ENCODE measurements at regions not wholly inside any gene's neighbourhood (a gene's known extent, or its start where the extent isn't known, plus 50 kb on each side); places are given as distances from the start of the nearest gene placed in this dataset.

DNA sequence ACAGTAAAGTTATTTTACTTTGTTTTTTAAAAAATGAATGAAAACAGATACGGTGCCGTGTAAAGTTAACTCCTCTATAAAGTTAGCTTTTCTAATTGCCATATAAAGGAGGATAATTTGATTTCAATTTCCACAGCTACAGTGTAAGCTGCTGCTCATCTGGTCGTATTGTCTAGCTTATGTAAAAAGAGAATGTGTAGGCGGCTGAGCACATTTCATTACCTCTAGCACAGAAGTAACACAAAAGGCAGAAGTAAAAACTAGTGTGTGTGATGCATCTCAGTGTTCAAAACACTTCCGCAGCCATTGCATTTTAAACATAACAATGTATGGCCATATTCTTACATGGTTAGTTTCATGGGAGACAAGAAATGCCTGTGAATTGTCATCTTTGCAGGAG, 105.0 kb upstream of the P2RY1 start:
- TF ChIP-seq, protein P1, sequence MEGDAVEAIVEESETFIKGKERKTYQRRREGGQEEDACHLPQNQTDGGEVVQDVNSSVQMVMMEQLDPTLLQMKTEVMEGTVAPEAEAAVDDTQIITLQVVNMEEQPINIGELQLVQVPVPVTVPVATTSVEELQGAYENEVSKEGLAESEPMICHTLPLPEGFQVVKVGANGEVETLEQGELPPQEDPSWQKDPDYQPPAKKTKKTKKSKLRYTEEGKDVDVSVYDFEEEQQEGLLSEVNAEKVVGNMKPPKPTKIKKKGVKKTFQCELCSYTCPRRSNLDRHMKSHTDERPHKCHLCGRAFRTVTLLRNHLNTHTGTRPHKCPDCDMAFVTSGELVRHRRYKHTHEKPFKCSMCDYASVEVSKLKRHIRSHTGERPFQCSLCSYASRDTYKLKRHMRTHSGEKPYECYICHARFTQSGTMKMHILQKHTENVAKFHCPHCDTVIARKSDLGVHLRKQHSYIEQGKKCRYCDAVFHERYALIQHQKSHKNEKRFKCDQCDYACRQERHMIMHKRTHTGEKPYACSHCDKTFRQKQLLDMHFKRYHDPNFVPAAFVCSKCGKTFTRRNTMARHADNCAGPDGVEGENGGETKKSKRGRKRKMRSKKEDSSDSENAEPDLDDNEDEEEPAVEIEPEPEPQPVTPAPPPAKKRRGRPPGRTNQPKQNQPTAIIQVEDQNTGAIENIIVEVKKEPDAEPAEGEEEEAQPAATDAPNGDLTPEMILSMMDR (conservative IDR thresholded peaks at IDR 0.05; ENCODE audit: control insufficient read depth, insufficient read depth, low read depth, low read length) = no peak
- H3K4me3 ChIP-seq (ENCODE audit: control insufficient read depth, low read depth, low read length) = no peak overlapping the region
- DNase-seq (ENCODE audit: low read depth) = no peak

- no peak overlapping the region for H3K4me3 ChIP-seq (ENCODE audit: control insufficient read depth, low read depth, low read length)
- DNase-seq (ENCODE audit: low read depth) = no peak
- TF ChIP-seq, protein P1 (conservative IDR thresholded peaks at IDR 0.05; ENCODE audit: control insufficient read depth, insufficient read depth, low read depth, low read length) = no peak
Measured at GRCh38 chr3:152731511-152731910, 103.4 kb upstream of the P2RY1 start.

DNA sequence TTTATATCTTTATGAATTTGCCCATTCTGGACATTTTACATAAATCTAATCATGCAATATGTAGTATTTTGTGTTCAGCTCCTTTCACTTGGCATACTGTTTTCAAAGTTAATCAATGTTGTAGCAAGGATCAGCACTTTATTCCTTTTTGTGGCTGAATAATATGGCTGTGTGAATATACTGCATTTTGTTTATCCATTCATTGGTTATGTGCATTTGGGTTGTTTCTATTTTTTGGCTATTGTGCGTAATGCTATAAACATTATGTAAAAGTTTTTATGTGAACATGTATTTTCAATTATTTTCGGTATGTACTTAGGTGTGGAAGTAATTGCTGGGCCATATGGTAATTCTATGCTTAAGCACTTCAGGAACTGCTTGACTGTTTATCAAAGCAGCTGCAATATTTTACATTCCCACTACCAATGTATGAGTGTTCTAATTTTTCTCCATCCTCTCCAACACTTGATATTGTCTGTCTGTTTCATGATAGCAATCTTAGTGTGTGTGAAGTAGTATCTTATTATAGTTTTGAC, 101.3 kb upstream of the P2RY1 start:
- no peak for DNase-seq (ENCODE audit: low read depth)
- TF ChIP-seq, protein P1 (conservative IDR thresholded peaks at IDR 0.05; ENCODE audit: control insufficient read depth, insufficient read depth, low read depth, low read length) = no peak
- no peak overlapping the region for H3K4me3 ChIP-seq (ENCODE audit: control insufficient read depth, low read depth, low read length)

- peak; percentile 92 for DNase-seq (ENCODE audit: low read depth)
- TF ChIP-seq, protein P1 (conservative IDR thresholded peaks at IDR 0.05; ENCODE audit: control insufficient read depth, insufficient read depth, low read depth, low read length) = no peak
- no peak overlapping the region for H3K4me3 ChIP-seq (ENCODE audit: control insufficient read depth, low read depth, low read length)
Measured at GRCh38 chr3:152737021-152737908, 97.7 kb upstream of the P2RY1 start.

- peak; percentile 58 for DNase-seq (ENCODE audit: low read depth)
- TF ChIP-seq, protein P1 (conservative IDR thresholded peaks at IDR 0.05; ENCODE audit: control insufficient read depth, insufficient read depth, low read depth, low read length) = no peak
- H3K4me3 ChIP-seq (ENCODE audit: control insufficient read depth, low read depth, low read length) = no peak overlapping the region
Measured at GRCh38 chr3:152738656-152739055, 96.3 kb upstream of the P2RY1 start.

GRCh38 chr3:152742368-152743347, 92.3 kb upstream of the P2RY1 start:
- no peak overlapping the region for H3K4me3 ChIP-seq (ENCODE audit: control insufficient read depth, low read depth, low read length)
- peak; percentile 38 for DNase-seq (ENCODE audit: low read depth)
- TF ChIP-seq, protein P1 (conservative IDR thresholded peaks at IDR 0.05; ENCODE audit: control insufficient read depth, insufficient read depth, low read depth, low read length) = no peak
